Esophagus squamous epithelium (tissue), 5 donors: ENCODE measurements at regions not wholly inside any gene's neighbourhood (a gene's known extent, or its start where the extent isn't known, plus 50 kb on each side); places are given as distances from the start of the nearest gene placed in this dataset.

ENCODE experiments used
- DNase-seq: peaks from one replicate; lab custom pipeline; 2025; lab: John Stamatoyannopoulos, UW
- H3K27ac ChIP-seq, 4 donors: fragments of 200-600 bp; sonication (generic); one replicate each; pipeline ENCODE4 v1.5.1; 2016 to 2019; ENCODE audit warnings: mild to moderate bottlenecking in 1 of 4
- H3K27me3 ChIP-seq, 4 donors: fragments of 200-600 bp; sonication (generic); 1 replicate in 3 of 4; 2 replicates in 1 of 4; pipeline versions ENCODE4 v1.5.1 to v1.6.0; 2017 to 2021; ENCODE audit warnings: antibody characterized with exemption in 1 of 4
- H3K36me3 ChIP-seq, 3 donors: fragments of 200-600 bp; sonication (generic); one replicate each; pipeline ENCODE4 v1.5.1; 2016 to 2019
- H3K4me1 ChIP-seq, 3 donors: fragments of 200-600 bp; sonication (generic); one replicate each; pipeline ENCODE4 v1.5.1; 2017 to 2019
- H3K4me3 ChIP-seq, 4 donors: fragments of 200-600 bp; sonication (generic); 1 replicate in 3 of 4; 2 replicates in 1 of 4; pipeline ENCODE4 v1.5.1; 2016 to 2019; ENCODE audit warnings: mild to moderate bottlenecking in 2 of 4, moderate library complexity in 1 of 4
- H3K9me3 ChIP-seq, 3 donors: fragments of 200-600 bp; sonication (generic); one replicate each; pipeline ENCODE4 v1.5.1; 2016 to 2019
- CTCF ChIP-seq, 6 experiments: fragments of 450-650 bp in 4 of 6; fragments of 200-600 bp in 2 of 6; sonication (generic) in 2 of 6; IDR thresholded peaks; one replicate each; pipeline ENCODE4 v1.5.1; 2016 to 2019; ENCODE audit warnings: antibody characterized with exemption in 6 of 6, mild to moderate bottlenecking in 4 of 6, moderate library complexity in 4 of 6
- POLR2A ChIP-seq, 4 donors: fragments of 450-650 bp; IDR thresholded peaks; one replicate each; pipeline ENCODE4 v1.6.1; 2017; ENCODE audit warnings: antibody characterized with exemption in 4 of 4, mild to moderate bottlenecking in 4 of 4, moderate library complexity in 3 of 4
- WGBS, 2 donors: methylation state at CpG; one replicate each; pipeline ENCODE4 v1.1.5; 2018; 5-methylcytosine and 5-hydroxymethylcytosine counted together
- intact Hi-C: fragments of 100-400 bp; cut with DNase I; formaldehyde crosslinking; loops from one replicate; pipeline ENCODE4 v1.15.0; 2022
- donor health status: DM: yes; HTN: yes; CAD: no.

- TF ChIP-seq CTCF (IDR thresholded peaks at IDR 0.05) (no peak), POLR2A (IDR thresholded peaks at IDR 0.05) (no peak)
- H3K27ac ChIP-seq, result no peak overlapping the region
- WGBS, 2 donors, result 78 to 83% methylated on average over 15 to 18 of the region's 18 CpGs
- peaks cover 0 to 30% (median 0%) of the 10 kb centered on the region in 4 donors for H3K27me3 ChIP-seq
- no peak overlapping the region for H3K4me3 ChIP-seq
- H3K4me1 ChIP-seq, result no peaks in the 10 kb centered on the region
- intact Hi-C loops, result no loop called here
- no peaks in the 10 kb centered on the region for H3K36me3 ChIP-seq
- no peaks in the 10 kb centered on the region for H3K9me3 ChIP-seq
- no peak for DNase-seq
Observed at GRCh38 chr4:8729408-8730149, 137.0 kb downstream of the CPZ start.

GRCh38 chr4:8728536-8729407 is 136.2 kb downstream of the CPZ start:
- TF ChIP-seq POLR2A (IDR thresholded peaks at IDR 0.05) (no peak), CTCF (IDR thresholded peaks at IDR 0.05) (no peak)
- no peak overlapping the region for H3K4me3 ChIP-seq
- 55 to 72% methylated on average over 10 to 15 of the region's 21 CpGs for WGBS, 2 donors
- no peak for DNase-seq
- no peaks in the 10 kb centered on the region for H3K36me3 ChIP-seq
- intact Hi-C loops, result no loop called here
- H3K9me3 ChIP-seq, result no peaks in the 10 kb centered on the region
- H3K27ac ChIP-seq, result no peak overlapping the region
- H3K27me3 ChIP-seq, result peaks cover 0 to 38% (median 0%) of the 10 kb centered on the region in 4 donors
- H3K4me1 ChIP-seq, result no peaks in the 10 kb centered on the region

- H3K27ac ChIP-seq, result no peak overlapping the region
- WGBS, 2 donors, result 70 to 74% methylated on average over 7 to 10 of the region's 16 CpGs
- no peaks in the 10 kb centered on the region for H3K4me1 ChIP-seq
- no peak for TF ChIP-seq POLR2A (IDR thresholded peaks at IDR 0.05)
- no peak for TF ChIP-seq CTCF (IDR thresholded peaks at IDR 0.05)
- no peaks in the 10 kb centered on the region for H3K9me3 ChIP-seq
- peaks cover 0 to 47% (median 0%) of the 10 kb centered on the region in 4 donors for H3K27me3 ChIP-seq
- intact Hi-C loops, result no loop called here
- no peak overlapping the region for H3K4me3 ChIP-seq
- DNase-seq, result no peak
- H3K36me3 ChIP-seq, result no peaks in the 10 kb centered on the region
Observed at GRCh38 chr4:8727546-8728510, 135.3 kb downstream of the CPZ start.

GRCh38 chr4:8727131-8727530 is 134.6 kb downstream of the CPZ start:
- H3K9me3 ChIP-seq, result no peaks in the 10 kb centered on the region
- intact Hi-C loops, result no loop called here
- H3K27me3 ChIP-seq, result peaks cover 0 to 50% (median 0%) of the 10 kb centered on the region in 4 donors
- no peak overlapping the region for H3K4me3 ChIP-seq
- WGBS, 2 donors, result 61 to 72% methylated on average over 11 to 12 of the region's 12 CpGs
- H3K27ac ChIP-seq, result no peak overlapping the region
- TF ChIP-seq POLR2A (IDR thresholded peaks at IDR 0.05), result no peak
- no peak for TF ChIP-seq CTCF (IDR thresholded peaks at IDR 0.05)
- H3K36me3 ChIP-seq, result no peaks in the 10 kb centered on the region
- no peaks in the 10 kb centered on the region for H3K4me1 ChIP-seq
- no peak for DNase-seq
